PC-9 (cell line): ENCODE measurements at regions not wholly inside any gene's neighbourhood (a gene's known extent, or its start where the extent isn't known, plus 50 kb on each side); places are given as distances from the start of the nearest gene placed in this dataset.

Source experiments
- BruUV-seq: library from RNA; stranded (reverse); fragments of 400-500 nt; replicated peaks from 2 replicates; lab custom pipeline; 2021; lab: Mats Ljungman, UMichigan
- CTCF ChIA-PET: fragments of 300-600 bp; sonication (Branson Sonifier 250); formaldehyde crosslinking; loops from one replicate; lab custom pipeline; 2022; ENCODE audit warnings: antibody characterized with exemption; lab: Charles Lee
- POLR2A ChIA-PET: fragments of 300-600 bp; sonication (Branson Sonifier 250); formaldehyde crosslinking; loops from one replicate; lab custom pipeline; 2022; ENCODE audit warnings: antibody characterized with exemption; ENCODE audit not compliant: unreplicated experiment; lab: Charles Lee
- DNase-seq, 2 experiments: peaks; one replicate each; pipeline versions ENCODE4 v3.0.0 to v3.0.0-alpha.2; 2015 to 2022; ENCODE audit warnings: mixed read lengths in 1 of 2
- H2AFZ ChIP-seq: fragments of 200-600 bp; sonication (generic); 2 replicates; pipeline ENCODE4 v1.8.1; 2017; ENCODE audit warnings: antibody characterized with exemption
- H3F3A ChIP-seq: fragments of 200-600 bp; sonication (generic); 2 replicates; pipeline ENCODE4 v1.8.1; 2017; ENCODE audit warnings: antibody characterized with exemption, mild to moderate bottlenecking, low read depth; ENCODE audit not compliant: insufficient read depth
- H3K27ac ChIP-seq: fragments of 200-600 bp; sonication (generic); 2 replicates; pipeline ENCODE4 v1.6.1; 2016; ENCODE audit warnings: mixed run types
- H3K27me3 ChIP-seq: fragments of 200-600 bp; sonication (generic); 2 replicates; pipeline ENCODE4 v1.6.1; 2016; ENCODE audit warnings: low read depth, mixed run types; ENCODE audit not compliant: insufficient read depth
- H3K36me3 ChIP-seq: fragments of 200-600 bp; sonication (generic); 2 replicates; pipeline ENCODE4 v1.6.1; 2016; ENCODE audit warnings: low read depth, mixed run types
- H3K4me1 ChIP-seq: fragments of 200-600 bp; sonication (generic); replicated peaks from 2 replicates; pipeline ENCODE4 v1.6.1; 2016; ENCODE audit warnings: mixed run types; ENCODE audit not compliant: insufficient read depth
- H3K4me2 ChIP-seq: fragments of 200-600 bp; sonication (generic); 2 replicates; pipeline ENCODE4 v1.6.1; 2017; ENCODE audit warnings: mixed run types
- H3K4me3 ChIP-seq: fragments of 200-600 bp; sonication (generic); 2 replicates; pipeline ENCODE4 v1.6.1; 2016; ENCODE audit warnings: mixed run types
- H3K79me2 ChIP-seq: fragments of 200-600 bp; sonication (generic); 2 replicates; pipeline ENCODE4 v1.6.1; 2017; ENCODE audit warnings: low read depth, mixed run types
- H3K9me2 ChIP-seq: fragments of 200-600 bp; sonication (generic); 2 replicates; pipeline ENCODE4 v1.8.1; 2017; ENCODE audit warnings: mild to moderate bottlenecking; ENCODE audit not compliant: insufficient read depth
- H3K9me3 ChIP-seq: fragments of 200-600 bp; sonication (generic); 2 replicates; pipeline ENCODE4 v1.8.1; 2016; ENCODE audit warnings: low read depth; ENCODE audit not compliant: insufficient read depth
- H4K20me1 ChIP-seq: fragments of 200-600 bp; sonication (generic); 2 replicates; pipeline ENCODE4 v1.8.1; 2017; ENCODE audit not compliant: insufficient read depth
- EZH2 ChIP-seq: fragments of 200-600 bp; sonication (generic); IDR thresholded peaks from 2 replicates; pipeline ENCODE4 v1.8.0; 2017; ENCODE audit warnings: antibody characterized with exemption, low read depth
- intact Hi-C: fragments of 100-400 bp; cut with micrococcal nuclease; formaldehyde crosslinking; loops from one replicate; pipeline ENCODE4 v1.10.0; 2022; ENCODE audit not compliant: unreplicated experiment
- TF ChIP-seq, protein P1 (sequence below): fragments of 200-600 bp; sonication (generic); conservative IDR thresholded peaks from 2 replicates; pipeline ENCODE4 v1.6.1; 2017; ENCODE audit warnings: mixed run types, antibody characterized with exemption, mild to moderate bottlenecking, moderate library complexity

DNA sequence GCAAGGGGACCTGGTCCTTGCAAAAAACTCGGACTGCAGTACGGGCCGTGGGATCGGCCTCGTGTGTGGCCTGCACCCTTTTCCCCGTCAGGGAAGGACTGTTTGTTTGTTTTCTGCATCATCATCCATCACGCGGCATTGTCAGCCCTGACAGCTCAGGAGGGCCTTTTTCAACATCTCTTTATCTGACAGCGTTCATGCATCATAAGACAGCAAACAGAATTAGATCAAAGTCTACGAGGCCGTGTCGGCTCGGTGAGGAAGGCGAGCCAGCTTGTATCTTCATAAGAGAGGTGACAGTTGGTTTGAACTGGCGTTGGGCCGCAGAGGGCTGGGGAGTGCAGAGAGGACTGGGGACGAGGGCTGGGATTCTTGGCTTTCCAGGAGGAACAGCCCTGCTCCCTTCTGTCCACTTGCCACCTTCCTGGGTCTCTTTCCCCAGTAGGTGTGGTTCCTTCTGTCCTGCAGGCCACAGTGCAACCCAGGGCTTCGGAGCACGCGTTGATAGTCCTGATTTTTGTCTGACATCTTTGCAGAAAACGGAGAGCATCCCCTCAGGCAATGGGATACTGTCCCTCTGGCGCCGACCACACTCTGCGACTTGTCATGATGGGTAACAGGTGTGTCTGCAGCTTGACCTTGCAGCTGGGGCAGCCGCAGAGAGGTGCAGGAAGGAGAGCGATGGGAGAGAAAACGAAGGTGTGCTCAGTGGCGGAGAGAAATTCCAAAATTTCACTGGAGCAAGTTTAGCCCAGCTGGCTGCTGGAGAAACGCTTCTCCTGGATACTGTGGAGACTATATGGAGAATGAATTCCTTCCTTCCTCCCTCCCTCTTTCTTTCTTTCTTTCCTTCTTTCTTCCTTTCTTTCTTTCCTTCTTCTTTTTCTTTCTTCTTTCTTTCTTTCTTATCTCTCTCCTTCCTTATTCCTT is 104.0 kb upstream of the SHOX start:
- H3K79me2 ChIP-seq: no peaks in the 10 kb centered on the region
- H3K4me3 ChIP-seq: no peak overlapping the region
- intact Hi-C loops: no loop called here
- TF ChIP-seq EZH2: no peak
- TF ChIP-seq, protein P1, sequence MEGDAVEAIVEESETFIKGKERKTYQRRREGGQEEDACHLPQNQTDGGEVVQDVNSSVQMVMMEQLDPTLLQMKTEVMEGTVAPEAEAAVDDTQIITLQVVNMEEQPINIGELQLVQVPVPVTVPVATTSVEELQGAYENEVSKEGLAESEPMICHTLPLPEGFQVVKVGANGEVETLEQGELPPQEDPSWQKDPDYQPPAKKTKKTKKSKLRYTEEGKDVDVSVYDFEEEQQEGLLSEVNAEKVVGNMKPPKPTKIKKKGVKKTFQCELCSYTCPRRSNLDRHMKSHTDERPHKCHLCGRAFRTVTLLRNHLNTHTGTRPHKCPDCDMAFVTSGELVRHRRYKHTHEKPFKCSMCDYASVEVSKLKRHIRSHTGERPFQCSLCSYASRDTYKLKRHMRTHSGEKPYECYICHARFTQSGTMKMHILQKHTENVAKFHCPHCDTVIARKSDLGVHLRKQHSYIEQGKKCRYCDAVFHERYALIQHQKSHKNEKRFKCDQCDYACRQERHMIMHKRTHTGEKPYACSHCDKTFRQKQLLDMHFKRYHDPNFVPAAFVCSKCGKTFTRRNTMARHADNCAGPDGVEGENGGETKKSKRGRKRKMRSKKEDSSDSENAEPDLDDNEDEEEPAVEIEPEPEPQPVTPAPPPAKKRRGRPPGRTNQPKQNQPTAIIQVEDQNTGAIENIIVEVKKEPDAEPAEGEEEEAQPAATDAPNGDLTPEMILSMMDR: no peak
- H4K20me1 ChIP-seq: no peaks in the 10 kb centered on the region
- DNase-seq: no peak
- ChIA-PET CTCF (no interaction called here), POLR2A (no interaction called here)
- BruUV-seq: no TSS peak
- no peak overlapping the region for H2AFZ ChIP-seq
- no peaks in the 10 kb centered on the region for H3K27me3 ChIP-seq
- no peaks in the 10 kb centered on the region for H3K4me1 ChIP-seq
- peaks cover 14% of the 10 kb centered on the region; the same call in 1 of the 2 replicates for H3F3A ChIP-seq
- H3K36me3 ChIP-seq: no peaks in the 10 kb centered on the region
- H3K9me2 ChIP-seq: no peaks in the 10 kb centered on the region
- no peak overlapping the region for H3K27ac ChIP-seq
- H3K9me3 ChIP-seq: no peaks in the 10 kb centered on the region
- no peak overlapping the region for H3K4me2 ChIP-seq

DNA sequence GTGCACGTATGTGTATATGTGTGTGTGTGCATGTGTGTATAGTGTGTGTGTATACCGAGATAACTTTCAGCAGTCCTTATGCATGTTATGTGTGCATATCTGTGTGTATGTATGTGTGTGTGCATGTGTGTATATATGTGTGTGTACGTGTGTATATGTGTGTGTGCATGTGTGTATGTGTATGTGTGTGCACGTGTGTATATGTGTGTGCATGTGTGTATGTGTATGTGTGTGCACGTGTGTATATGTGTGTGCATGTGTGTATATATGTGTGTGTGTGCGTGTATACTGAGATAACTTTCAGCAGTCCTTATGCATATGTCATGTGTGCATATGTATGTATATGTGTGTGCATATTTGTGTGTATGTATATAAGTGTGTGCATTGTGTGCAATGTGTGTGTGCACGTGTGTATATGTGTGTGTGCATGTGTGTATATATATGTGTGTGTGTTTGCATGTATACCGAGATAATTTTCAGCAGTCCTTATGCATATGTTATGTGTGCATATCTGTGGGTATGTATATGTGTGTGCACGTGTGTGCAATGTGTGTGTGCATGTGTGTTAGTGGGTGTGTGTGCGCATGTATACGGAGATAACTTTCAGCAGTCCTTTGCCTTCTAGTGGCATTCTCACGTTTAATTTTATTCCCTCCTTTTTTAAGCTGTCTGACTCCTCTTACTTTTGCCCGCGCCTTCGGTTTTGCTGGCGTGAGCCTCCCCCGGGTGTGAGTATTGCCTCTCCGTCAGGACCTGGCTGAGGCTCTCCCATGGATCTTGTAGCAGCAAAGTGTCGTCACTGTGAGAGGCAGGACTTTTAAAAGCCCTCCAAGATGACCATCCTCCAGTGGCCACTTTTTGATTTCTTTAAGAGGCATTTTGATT is 99.6 kb upstream of the SHOX start:
- no peak for DNase-seq
- H2AFZ ChIP-seq: no peak overlapping the region
- no TSS peak for BruUV-seq
- no peaks in the 10 kb centered on the region for H3K79me2 ChIP-seq
- TF ChIP-seq, protein P1: no peak
- no peak for TF ChIP-seq EZH2
- no peaks in the 10 kb centered on the region for H3K4me1 ChIP-seq
- no peaks in the 10 kb centered on the region for H3K36me3 ChIP-seq
- H3K9me3 ChIP-seq: no peaks in the 10 kb centered on the region
- H3K27me3 ChIP-seq: no peaks in the 10 kb centered on the region
- H3K4me3 ChIP-seq: no peak overlapping the region
- H3F3A ChIP-seq: peaks cover 14% of the 10 kb centered on the region; the same call in 1 of the 2 replicates
- ChIA-PET CTCF (no interaction called here), POLR2A (no interaction called here)
- intact Hi-C loops: no loop called here
- no peak overlapping the region for H3K4me2 ChIP-seq
- H4K20me1 ChIP-seq: no peaks in the 10 kb centered on the region
- no peak overlapping the region for H3K27ac ChIP-seq
- H3K9me2 ChIP-seq: no peaks in the 10 kb centered on the region

DNA sequence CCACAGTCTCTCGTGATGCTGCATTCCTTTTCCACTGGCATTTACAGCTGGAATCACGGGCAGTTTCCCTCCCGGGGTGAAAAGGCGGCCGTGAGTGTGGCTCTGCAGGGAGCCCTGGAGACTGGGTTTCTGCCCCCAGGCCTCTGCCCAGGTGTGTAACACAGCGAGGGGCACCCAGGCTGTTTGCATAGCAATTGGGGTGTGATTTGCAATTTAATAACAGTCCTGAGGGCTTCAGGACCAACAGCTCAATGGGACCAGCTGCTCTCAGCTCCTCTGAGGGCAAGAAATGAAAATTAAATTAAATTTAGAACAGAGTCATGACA is 99.0 kb upstream of the SHOX start:
- H4K20me1 ChIP-seq: no peaks in the 10 kb centered on the region
- no peak overlapping the region for H3K4me3 ChIP-seq
- BruUV-seq: no TSS peak
- H3K9me3 ChIP-seq: no peaks in the 10 kb centered on the region
- no peaks in the 10 kb centered on the region for H3K36me3 ChIP-seq
- no peak overlapping the region for H3K4me2 ChIP-seq
- H3K79me2 ChIP-seq: no peaks in the 10 kb centered on the region
- DNase-seq: no peak
- no peak overlapping the region for H3K27ac ChIP-seq
- no peak overlapping the region for H2AFZ ChIP-seq
- H3K4me1 ChIP-seq: no peaks in the 10 kb centered on the region
- peaks cover 14% of the 10 kb centered on the region; the same call in 1 of the 2 replicates for H3F3A ChIP-seq
- ChIA-PET CTCF (no interaction called here), POLR2A (no interaction called here)
- intact Hi-C loops: no loop called here
- no peak for TF ChIP-seq EZH2
- TF ChIP-seq, protein P1: no peak
- no peaks in the 10 kb centered on the region for H3K9me2 ChIP-seq
- no peaks in the 10 kb centered on the region for H3K27me3 ChIP-seq
